ENCODE measurements at regions not wholly inside any gene's neighbourhood (a gene's known extent, or its start where the extent isn't known, plus 50 kb on each side); places are given as distances from the start of the nearest gene placed in this dataset.

GRCh38 chr7:424961-425793 is 94.5 kb downstream of the PDGFA start:
- DNase-seq: no peak

DNA sequence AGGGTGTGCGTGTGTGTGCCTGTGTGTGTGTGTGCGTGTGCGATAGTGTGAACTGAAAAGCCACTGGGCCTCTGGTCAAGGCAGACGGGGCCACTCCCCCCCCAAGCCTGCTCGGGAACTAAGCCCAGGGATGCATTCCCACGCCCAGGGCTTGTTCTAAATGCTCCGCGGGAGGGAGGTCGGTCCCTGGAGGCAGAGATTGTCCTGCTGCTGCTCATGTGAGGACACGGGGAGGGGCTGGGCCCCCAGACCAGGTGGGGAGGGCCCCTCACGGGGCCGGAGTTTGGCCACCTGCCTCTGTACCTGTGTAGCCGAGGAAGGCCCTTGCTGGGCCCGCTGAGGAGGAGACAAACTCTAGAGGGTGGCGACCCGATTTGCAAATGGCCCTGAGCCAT is 93.9 kb downstream of the PDGFA start:
- no peak for DNase-seq

GRCh38 chr7:426510-426909 is 93.1 kb downstream of the PDGFA start:
- DNase-seq: no peak

DNA sequence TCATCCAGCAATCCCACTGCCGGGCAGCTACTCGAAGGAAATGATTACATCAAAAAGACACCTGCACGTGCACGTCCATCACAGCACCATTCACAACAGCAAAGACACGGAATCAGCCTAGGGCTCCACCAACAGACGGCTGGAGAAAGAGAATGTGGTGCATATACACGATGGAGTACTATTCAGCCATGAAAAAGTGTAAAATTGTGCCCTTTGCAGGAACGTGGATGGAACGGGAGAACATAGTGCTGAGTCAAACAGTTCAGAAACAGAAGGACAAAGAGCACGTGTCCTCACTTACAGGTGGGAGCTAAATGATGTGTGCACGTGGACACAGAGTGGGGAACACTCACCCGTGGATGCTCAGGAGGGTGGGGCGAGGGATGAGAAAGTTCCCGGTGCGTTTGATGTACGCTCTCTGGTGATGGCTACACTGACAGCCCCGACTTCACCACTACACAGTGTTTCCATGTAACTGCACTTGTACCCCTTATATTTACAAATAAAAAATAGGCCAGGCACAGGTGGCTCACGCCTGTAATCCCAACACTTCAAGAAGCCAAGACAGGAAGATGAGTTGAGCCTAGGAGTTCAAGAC is 92.0 kb downstream of the PDGFA start:
- no peak for DNase-seq

DNA sequence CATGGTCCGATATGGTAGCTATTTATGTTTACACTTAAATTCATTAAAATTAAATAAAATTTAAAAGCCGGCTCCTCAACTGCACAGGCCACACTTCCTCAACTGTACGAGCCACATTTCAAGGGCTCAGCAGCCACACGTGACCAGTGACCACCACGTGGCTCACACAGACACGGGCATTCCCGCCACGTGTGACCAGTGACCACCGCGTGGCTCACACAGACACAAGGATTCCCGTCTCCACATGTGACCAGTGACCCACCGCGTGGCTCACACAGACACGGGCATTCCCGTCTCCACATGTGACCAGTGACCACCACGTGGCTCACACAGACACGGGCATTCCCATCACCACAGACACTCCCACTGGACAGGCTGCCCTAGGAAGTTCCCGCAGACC is 91.3 kb downstream of the PDGFA start:
- no peak for DNase-seq

- DNase-seq: no peak
These were observed 90.5 kb downstream of the PDGFA start for GRCh38 chr7:428927-429827.

DNA sequence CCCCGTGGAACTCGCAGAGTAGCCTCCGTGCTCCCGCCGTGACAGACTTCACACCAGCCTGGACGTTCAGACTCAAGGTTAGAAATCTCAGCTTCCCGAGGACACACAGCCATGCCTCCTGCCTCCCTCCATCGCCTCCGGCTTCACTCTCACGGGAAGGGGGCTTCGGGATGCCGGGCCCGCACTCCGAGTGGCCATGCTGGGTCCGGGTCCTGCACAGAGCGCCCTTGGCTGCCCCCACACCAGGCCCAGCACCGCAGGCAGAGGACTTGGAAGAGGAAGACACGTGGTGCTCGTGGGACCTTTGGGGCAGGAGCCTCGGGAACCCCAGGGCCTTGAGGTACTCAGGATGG is 89.8 kb downstream of the PDGFA start:
- no peak for DNase-seq

- no peak for DNase-seq
These were observed 88.6 kb downstream of the PDGFA start for GRCh38 chr7:431041-431440.

DNA sequence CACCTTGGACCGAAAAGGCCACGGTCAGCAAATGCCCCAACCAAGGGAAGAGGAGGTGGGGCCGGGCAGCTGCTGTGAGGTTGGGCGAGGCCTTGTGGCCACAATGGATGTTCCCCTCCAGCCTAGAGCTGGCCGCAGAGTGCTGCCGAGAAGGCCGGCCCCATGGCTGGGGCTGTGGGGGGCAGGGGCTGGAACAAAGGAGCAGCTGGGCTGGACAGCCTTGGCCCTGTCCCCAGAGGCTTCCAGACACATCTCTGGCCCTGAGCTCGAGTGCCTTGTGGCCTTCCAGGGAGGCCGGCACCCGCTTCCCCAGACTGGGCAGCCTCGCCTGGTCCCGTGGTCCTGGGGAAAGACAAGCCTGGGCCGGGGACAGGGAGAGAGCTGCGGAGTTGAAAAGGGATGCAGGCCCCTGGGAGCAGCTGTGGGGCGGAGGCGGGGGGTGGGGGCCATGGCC is 88.0 kb downstream of the PDGFA start:
- no peak for DNase-seq

DNA sequence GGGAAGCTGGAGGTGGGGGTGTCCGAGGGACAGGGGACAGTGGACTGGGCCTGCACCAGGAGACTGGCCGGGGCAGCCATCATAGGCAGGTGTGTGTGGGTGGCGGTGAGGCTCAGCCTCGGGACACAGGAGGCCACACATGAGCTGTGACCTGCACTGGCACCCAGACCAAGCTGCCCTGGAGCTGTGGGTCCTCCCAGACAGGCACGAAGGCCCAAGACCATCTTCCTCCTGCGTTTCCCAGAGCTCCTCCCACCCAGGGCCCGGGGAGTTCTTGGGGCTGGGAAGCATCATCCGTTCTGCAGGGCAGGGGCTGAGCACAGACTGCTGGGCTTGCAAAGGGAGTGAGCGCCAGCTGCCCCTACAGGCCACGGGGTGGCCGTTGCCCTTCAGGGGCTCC is 87.4 kb downstream of the PDGFA start:
- DNase-seq: no peak

DNA sequence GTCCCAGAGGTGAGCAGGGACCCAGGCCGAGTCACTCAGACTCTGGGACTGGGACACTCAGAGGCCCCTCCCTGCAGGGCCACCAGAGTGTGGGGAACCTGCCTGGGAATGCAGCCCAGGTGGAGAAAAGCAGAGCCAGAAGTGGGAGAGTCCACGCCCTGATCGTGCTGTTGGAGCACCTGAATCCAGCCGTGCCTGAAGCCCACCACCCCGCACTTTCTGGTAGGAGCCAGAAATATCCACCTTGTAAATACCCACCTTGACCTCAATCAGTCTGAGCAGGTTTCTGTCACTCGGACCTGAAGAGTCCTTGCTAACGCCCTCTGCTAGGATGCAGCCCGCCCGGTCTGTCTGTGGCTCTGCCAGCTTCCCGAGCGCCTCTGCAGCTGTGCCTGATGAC is 86.7 kb downstream of the PDGFA start:
- no peak for DNase-seq

DNA sequence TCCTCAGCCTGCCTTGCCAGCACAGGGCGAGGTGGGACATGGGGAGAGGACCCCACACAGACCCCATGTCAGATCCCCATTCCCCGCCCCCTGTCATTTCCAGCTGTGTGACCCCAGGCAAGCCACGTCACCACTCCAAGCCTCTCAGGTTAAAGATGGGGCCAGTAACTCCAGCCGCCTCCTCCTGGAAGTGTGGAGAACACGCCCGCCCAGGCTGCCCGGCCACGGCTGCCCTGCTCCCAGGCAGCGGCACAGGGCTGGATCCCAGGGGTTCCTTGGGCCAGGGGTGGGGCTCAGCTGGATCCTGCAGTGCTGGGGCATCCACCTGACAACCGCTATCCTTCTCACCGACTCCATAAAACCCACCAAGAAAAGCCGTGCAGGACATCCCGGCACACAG is 86.1 kb downstream of the PDGFA start:
- no peak for DNase-seq

DNA sequence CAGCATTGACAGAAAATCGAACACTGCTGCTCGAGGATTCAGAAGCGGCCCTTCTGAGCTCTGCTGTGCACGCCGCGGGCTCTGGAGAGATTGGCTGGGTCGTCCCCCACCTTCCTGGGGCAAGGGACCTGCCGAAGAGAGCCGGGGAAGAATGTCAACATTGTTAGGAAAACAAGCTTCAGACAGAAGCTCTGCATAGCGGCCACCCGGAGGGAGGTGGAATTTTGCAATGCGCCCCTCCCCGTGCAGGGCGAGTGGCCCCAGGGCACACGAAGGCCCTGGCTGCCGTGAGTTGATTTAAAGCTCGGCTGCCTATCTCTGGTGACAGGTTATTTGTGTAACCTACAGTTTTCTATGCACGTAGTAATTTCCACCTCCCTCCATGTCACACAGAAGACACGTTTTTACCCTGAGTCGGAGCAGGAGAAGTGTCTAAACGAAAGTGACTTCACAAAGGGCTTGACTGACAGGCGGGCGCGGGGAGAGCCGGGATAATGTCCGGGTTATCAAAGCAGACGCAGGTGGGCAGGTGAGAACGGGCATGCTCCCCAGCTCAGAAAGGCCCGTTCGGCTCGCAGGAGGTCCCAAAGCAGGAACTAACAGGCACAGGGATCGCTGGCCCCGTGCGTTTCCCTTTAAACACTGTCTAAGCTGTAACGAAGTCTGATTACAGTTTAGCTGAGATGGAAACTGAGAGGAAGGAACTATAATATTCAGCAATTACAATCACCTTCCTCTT is 84.6 kb downstream of the PDGFA start:
- DNase-seq: no peak

DNA sequence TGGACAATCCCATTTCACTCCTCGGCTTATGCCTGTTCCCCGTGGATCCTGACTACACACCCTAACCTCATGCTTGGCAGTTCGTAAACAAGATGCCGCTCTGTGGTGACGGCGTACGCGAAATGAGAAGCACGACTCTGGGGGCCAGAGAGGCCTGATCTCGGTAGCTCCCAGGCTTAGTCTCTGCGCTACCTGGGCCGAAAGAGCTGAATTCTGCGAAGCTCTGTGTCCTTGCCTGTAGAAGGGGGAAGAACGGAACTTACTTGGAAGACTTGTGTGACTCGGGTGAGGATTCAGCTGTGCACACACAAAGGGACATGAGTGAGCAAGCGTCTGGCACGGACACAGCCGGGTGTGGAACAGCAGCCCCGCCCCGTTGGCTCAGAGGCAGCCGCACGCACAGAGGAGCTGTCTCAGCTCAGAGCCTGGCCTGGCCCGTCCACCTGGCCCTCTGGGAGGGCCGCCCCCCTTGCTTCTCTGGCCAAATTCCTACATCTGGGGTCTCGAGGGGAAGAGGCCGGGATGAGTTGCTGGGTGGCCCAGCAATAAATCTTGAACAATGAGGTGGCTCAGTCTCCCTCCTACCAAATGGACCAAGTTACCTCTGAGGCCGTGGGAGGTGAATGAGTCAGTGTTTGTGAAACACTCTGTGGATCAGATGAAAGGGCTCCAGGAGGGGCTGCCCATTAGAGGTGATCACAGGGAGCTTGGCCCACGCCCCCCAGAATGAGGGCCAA is 83.8 kb downstream of the PDGFA start:
- no peak for DNase-seq

GRCh38 chr7:436367-437128 is 83.1 kb downstream of the PDGFA start:
- no peak for DNase-seq

DNA sequence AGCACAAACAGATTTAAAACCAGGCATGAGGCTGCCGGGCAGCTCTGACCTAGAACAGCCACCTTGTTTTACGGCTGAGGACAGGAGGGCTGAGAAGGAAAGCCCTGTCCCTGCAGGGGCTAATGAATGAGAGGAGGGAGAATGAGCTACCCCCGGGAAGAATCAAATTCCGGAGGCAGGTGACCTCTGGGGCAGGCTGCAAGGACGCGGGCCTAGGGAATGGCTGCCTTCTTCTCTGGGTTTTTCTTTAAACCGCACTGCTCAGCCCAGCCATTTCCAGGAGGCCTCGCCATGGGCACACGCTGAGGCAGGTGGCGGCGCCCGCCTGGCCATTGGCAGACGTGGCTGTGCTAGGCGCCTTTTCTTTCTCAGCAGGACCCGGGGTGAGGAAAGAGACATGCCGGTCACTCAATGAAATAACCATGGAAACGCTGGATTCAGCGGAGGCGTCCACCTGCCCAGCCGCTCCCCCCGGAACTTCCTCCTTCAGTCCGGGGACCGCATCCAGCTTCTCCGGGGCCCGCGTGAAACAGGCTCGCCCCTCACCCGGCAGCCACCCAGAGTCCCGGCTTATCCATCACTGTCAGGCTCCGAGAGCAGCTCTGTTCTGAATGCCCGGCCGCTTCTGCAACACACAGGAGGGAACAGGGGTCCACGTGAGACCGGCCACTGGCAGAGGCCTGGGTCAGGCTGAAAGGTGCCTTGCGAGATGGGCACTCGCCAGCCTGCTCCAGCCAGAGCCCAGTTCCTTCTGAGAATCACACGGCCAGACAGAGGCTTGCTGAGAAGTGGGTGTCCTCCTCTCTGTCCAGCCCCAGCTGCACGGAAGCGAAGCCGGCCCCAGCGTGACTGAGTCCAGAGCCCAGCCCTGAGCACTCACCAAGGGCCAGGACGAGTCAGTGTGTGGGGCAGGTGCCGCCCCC is 82.1 kb downstream of the PDGFA start:
- DNase-seq: no peak

DNA sequence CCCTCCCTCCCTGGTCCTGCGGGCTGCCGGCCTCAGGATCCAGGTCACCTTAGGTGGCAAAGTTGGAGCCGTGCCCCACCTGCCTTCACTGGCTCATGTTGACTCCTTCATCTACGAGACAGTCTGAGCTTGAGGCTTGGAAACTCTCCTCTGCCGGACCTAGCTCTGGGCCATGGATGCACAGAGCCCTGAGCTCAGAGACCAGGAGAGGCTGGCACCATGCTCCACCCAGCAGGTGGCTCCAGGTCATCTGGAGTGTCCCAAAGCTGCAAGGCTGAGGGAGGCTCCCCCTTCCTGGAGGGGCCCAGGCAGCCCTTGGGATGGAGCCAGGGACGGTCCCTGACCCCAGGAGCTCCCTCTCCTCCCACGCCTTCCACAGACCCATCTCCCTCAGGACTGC is 81.3 kb downstream of the PDGFA start:
- DNase-seq: no peak

GRCh38 chr7:438916-439315 is 80.7 kb downstream of the PDGFA start:
- DNase-seq: no peak

DNA sequence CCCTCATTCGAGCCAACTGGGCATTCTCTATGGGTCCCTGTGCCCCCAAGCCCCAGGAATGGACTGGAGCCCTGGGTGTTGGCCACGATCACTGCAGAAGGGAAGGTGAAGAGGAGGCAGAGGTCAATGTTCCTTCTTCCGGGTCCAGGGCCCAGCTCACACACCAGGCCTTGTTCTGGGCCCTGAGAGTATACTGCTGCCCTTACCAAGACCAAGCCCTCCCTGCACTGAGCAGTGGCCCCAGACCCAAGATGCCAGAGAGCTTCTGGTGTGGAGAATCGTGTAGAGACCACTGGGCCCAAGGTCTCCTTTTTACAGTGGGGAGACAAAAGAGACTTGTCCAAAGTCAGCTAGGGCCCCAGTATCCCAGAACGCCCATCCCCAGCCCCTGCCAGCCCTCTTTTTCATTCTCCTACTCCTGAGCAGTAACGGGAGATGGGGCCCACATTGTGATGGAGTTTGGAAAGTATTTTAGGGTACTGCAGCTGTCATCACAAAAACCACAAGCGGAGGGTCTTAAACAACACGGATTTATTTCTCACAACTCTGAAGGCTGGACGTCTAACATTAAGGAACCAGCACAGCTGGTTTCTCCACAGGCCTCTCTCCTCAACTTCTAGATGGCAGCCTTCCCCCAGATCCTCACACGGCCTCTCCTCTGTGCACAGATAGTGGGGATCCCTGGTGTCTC is 79.4 kb downstream of the PDGFA start:
- no peak for DNase-seq

Data from effector CD4-positive, alpha-beta T cell (primary cell).